Coronary artery (tissue), 2 donors: ENCODE measurements at regions not wholly inside any gene's neighbourhood (a gene's known extent, or its start where the extent isn't known, plus 50 kb on each side); places are given as distances from the start of the nearest gene placed in this dataset.

Experiments
- DNase-seq: peaks from one replicate; pipeline ENCODE4 v3.0.0-alpha.2; 2017; ENCODE audit warnings: low spot score
- H3K27ac ChIP-seq, 2 donors: fragments of 200-600 bp; sonication (generic); one replicate each; pipeline ENCODE4 v1.5.1; 2016 to 2019
- H3K4me3 ChIP-seq: fragments of 200-600 bp; sonication (generic); 2 replicates; pipeline ENCODE4 v1.5.1; 2016; ENCODE audit warnings: mild to moderate bottlenecking, moderate library complexity
- CTCF ChIP-seq: fragments of 200-600 bp; sonication (generic); IDR thresholded peaks from one replicate; pipeline ENCODE4 v1.5.1; 2019; ENCODE audit warnings: antibody characterized with exemption

DNA sequence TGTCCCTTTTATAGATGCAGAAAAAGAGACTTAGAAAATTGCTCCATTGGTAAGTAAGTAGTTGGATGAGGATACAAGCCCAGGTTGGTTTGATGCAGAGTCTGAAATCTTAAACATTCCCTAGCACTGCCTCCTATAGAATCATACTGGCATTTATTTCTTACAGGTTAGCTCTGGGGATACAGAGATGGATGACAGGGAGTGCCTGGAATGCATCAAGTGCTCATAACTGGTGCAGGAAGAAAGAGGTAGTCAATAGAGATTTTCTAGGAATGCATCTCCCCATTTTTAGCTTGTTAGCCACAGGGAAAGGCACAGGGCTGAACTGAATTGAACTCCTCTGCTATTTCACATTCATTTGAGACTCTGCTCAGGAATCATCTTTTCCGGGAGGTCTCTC is 269.0 kb upstream of the USP24 start:
- no peak for DNase-seq
- no peak overlapping the region for H3K4me3 ChIP-seq
- no peak for TF ChIP-seq CTCF
- no peak overlapping the region for H3K27ac ChIP-seq

DNA sequence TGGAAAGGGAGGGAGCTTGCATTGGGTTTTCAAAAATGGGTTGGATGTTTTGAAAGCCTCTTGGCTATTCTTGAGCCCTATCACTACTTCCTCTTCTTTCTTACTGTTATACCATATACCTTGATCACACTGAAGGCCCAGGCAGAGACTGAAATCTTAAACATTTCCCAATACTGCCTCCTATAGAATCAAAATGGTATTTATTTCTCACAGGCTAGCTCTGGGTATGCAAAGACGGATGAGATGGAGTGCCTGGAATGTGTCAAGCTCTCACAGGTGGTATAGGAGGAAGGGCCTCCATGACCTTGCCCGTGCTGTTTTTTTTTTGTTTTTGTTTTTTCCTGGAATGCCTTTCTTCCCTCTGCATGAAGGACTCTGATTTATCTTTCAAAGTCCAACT is 268.4 kb upstream of the USP24 start:
- no peak for TF ChIP-seq CTCF
- Histone ChIP-seq H3K27ac (no peak overlapping the region), H3K4me3 (no peak overlapping the region)
- DNase-seq: no peak

DNA sequence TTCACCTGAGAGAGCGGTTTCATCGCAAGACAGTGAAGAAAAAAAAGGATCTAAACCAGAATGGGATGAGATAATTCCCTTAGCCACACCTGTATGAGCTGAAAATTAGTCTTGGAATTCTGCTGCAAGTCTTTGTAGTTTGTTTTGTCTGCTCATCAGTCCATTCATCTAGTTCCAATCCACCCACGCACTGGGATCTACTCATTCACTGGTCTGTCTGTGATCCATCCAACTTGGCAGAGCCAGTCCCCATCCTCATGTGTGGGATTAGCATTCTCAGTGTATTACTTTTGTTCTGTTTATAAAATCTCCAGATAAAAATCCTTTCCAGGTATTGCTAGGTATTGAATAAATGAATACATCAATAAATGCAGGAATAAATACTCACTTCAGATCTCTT is 266.5 kb upstream of the USP24 start:
- no peak for DNase-seq
- no peak overlapping the region for H3K27ac ChIP-seq
- H3K4me3 ChIP-seq: no peak overlapping the region
- no peak for TF ChIP-seq CTCF

DNA sequence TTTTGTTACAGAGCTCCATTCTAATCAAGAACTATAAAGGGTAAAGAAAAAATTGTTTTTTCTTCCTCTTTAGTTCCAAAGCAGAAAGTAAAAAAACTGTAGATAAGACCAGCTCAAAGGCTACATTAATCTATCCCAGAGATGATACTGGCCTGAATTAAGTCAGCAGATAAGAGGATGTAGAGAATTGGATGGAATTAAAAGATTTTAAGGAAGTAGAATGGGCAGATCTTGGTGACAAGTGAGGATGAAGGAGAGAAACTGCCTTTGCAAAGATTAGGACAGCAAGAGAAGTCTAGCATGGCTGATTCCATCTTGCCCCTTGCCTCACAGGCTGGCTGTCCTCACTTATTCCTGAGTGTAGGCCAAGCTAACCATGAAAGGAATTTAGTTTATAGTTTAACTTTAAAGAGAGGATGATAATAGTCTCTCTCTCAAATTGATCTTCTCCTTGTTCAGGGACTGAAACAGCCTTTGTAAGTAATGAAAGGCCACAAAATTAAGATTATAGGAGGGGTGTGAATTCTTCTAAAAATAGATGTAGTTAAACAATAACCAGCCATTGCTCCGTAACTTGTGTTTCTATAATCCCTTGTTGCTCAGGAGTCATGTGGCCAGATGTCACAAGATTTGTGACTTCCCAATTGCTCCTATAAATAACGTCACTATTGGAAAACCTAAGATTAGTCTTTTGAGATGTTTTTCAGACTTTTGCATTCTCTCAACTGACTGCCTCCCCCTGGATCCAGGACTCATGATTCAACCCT is 265.0 kb upstream of the USP24 start:
- no peak for TF ChIP-seq CTCF
- no peak for DNase-seq
- Histone ChIP-seq H3K27ac (no peak overlapping the region), H3K4me3 (no peak overlapping the region)

DNA sequence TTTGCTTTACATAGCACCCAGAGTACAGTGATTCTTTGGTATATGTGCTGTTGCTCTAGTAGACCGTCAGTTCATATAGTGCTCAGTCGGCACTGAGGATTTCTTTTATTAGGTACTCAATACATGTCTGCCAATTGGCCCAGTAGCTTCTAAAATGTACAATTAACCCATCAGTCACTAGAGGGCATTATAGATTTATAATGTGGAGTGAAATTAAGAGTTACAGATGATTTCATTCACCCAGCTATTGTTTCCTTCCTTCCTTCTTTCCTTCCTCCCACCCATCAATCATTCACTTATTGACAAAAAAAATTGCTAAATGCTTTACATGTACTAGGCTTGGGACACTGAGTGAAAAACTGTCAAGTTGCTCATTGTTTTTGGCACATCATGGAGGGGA is 263.6 kb upstream of the USP24 start:
- H3K4me3 ChIP-seq: no peak overlapping the region
- no peak for DNase-seq
- no peak for TF ChIP-seq CTCF
- no peak overlapping the region for H3K27ac ChIP-seq

DNA sequence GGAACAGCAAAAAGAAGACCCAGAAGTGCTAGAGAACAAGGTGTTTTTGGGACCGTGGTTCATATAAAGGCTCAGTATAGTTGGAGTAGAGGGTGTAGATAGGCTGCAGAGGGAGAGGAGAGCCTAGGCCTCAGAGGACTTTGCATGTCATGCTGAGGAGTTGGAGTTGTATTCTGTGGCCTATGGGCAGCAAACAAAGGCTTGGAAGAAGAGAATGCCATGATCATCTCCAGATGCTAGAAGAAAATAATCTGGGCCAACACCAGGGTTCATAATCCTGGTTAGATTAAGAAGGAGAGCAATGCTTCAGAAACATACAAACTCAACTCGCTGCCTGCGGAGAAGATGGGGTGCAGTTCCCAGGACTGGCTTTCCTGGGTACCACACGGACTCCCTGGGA is 262.8 kb upstream of the USP24 start:
- no peak for TF ChIP-seq CTCF
- H3K4me3 ChIP-seq: no peak overlapping the region
- H3K27ac ChIP-seq: no peak overlapping the region
- DNase-seq: no peak

DNA sequence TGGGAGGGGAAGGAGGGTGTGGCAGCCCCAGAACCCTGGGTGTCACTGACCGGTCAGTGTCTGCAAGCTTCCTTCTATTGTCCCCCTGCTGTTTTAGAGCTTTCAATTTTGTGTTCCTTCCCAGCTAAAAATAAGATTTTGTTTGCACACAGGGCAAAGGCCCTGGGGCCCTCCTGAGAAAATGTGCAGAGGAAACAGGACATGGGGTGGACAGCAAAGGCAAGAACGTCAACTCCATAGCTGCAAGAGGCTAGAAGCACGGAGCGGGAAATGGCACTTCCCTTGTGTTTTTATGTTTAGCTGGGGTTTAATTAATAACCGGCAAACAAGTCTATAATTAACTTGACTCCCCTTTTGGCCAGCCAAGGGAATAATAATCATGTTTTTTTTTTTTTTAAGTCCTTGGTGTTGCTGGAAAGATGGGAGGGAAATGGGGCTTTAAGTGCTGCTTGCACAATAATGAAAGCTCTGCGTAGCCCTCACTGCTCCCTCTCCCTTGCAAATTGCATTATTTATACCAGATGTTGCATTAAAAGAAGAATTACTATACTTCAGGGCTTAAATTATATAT is 261.4 kb upstream of the USP24 start:
- H3K27ac ChIP-seq: no peak overlapping the region
- no peak for DNase-seq
- no peak for TF ChIP-seq CTCF

More for the DNA sequence above, 261.4 kb upstream of the USP24 start:
- H3K4me3 ChIP-seq: no peak overlapping the region
